HL-60 (cell line): ENCODE measurements at regions not wholly inside any gene's neighbourhood (a gene's known extent, or its start where the extent isn't known, plus 50 kb on each side); places are given as distances from the start of the nearest gene placed in this dataset.

Experiments
- DNase-seq, 2 experiments: peaks; one replicate each; pipeline ENCODE4 v3.0.0-alpha.2; 2010 to 2020; ENCODE audit warnings: low read depth in 1 of 2, low spot score in 1 of 2
- H3K27ac ChIP-seq: fragments of 250-450 bp; sonication (Bioruptor Pico); replicated peaks from 2 replicates; pipeline ENCODE4 v1.5.1; 2020; ENCODE audit warnings: mild to moderate bottlenecking, moderate library complexity
- H3K27me3 ChIP-seq: fragments of 250-450 bp; sonication (Bioruptor Pico); 2 replicates; pipeline ENCODE4 v1.5.1; 2021; ENCODE audit warnings: mild to moderate bottlenecking, moderate library complexity; ENCODE audit not compliant: insufficient read depth, poor library complexity, severe bottlenecking
- H3K4me3 ChIP-seq: replicated peaks from 2 replicates; pipeline ENCODE4 v1.5.1; 2011; ENCODE audit warnings: mild to moderate bottlenecking, control low read depth, low read length; ENCODE audit not compliant: insufficient read depth
- CTCF ChIP-seq: IDR thresholded peaks from one replicate; pipeline ENCODE4 v1.5.1; 2011; ENCODE audit warnings: low read length, control low read depth, inconsistent platforms; ENCODE audit not compliant: insufficient read depth
- GABPA ChIP-seq: IDR thresholded peaks from 2 replicates; pipeline ENCODE4 v1.6.1; 2012; ENCODE audit warnings: low read depth
- POLR2AphosphoS5 ChIP-seq: IDR thresholded peaks from 2 replicates; pipeline ENCODE4 v1.6.1; 2012; ENCODE audit warnings: low read depth
- REST ChIP-seq: IDR thresholded peaks from 2 replicates; pipeline ENCODE4 v1.6.1; 2012; ENCODE audit warnings: low read depth; ENCODE audit not compliant: insufficient replicate concordance
- SPI1 ChIP-seq: IDR thresholded peaks from 2 replicates; pipeline ENCODE4 v1.6.1; 2012; ENCODE audit warnings: low read depth, mild to moderate bottlenecking, borderline replicate concordance

- Histone ChIP-seq H3K27ac (no peak overlapping the region), H3K4me3 (no peak overlapping the region), H3K27me3 (no peaks in the 10 kb centered on the region)
- DNase-seq = no peak
- TF ChIP-seq GABPA (no peak), SPI1 (no peak), POLR2AphosphoS5 (no peak), REST (no peak)
These were observed 207.2 kb upstream of the ECI2 start for GRCh38 chr6:4342407-4343137.

GRCh38 chr6:4341078-4341797 lies 205.9 kb upstream of the ECI2 start:
- TF ChIP-seq POLR2AphosphoS5 (no peak), CTCF (no peak), REST (no peak), GABPA (no peak), SPI1 (no peak)
- no peak overlapping the region for H3K27ac ChIP-seq

GRCh38 chr6:4340544-4340943 lies 205.2 kb upstream of the ECI2 start:
- TF ChIP-seq CTCF (no peak), REST (no peak), SPI1 (no peak), POLR2AphosphoS5 (no peak), GABPA (no peak)
- H3K27ac ChIP-seq = no peak overlapping the region
- DNase-seq = no peak
- no peak overlapping the region for H3K4me3 ChIP-seq
- no peaks in the 10 kb centered on the region for H3K27me3 ChIP-seq

More at GRCh38 chr6:4341078-4341797, 205.9 kb upstream of the ECI2 start:
- no peak overlapping the region for H3K4me3 ChIP-seq
- no peak for DNase-seq
- H3K27me3 ChIP-seq = no peaks in the 10 kb centered on the region
